ENCODE measurements at regions not wholly inside any gene's neighbourhood (a gene's known extent, or its start where the extent isn't known, plus 50 kb on each side); places are given as distances from the start of the nearest gene placed in this dataset.

- CTCF ChIA-PET: no interaction called here
- DNase-seq: no peak
- intact Hi-C loops (cut with micrococcal nuclease): no loop called here
- Mint-ChIP-seq H3K27ac (no peak overlapping the region), H3K36me3 (ENCODE audit: low read depth) (no peaks in the 10 kb centered on the region), H3K27me3 (ENCODE audit: low read depth) (no peaks in the 10 kb centered on the region), H3K4me3 (no peak overlapping the region), H3K4me1 (ENCODE audit: low read depth) (no peaks in the 10 kb centered on the region), H3K9me3 (peaks cover 12% of the 10 kb centered on the region)
Measured at GRCh38 chr18:43405097-43405496, 127.8 kb upstream of the SYT4 start.

- Mint-ChIP-seq H3K27me3 (ENCODE audit: low read depth) (no peaks in the 10 kb centered on the region), H3K4me1 (ENCODE audit: low read depth) (no peaks in the 10 kb centered on the region), H3K27ac (no peak overlapping the region), H3K4me3 (no peak overlapping the region), H3K9me3 (peaks cover 2% of the 10 kb centered on the region), H3K36me3 (ENCODE audit: low read depth) (no peaks in the 10 kb centered on the region)
- DNase-seq: no peak
- CTCF ChIA-PET: no interaction called here
- intact Hi-C loops (cut with micrococcal nuclease): no loop called here
Measured at GRCh38 chr18:43414006-43414405, 136.7 kb upstream of the SYT4 start.

GRCh38 chr18:43420091-43420490 lies 142.8 kb upstream of the SYT4 start:
- intact Hi-C loops (cut with micrococcal nuclease): no loop called here
- no peaks in the 10 kb centered on the region for H3K36me3 Mint-ChIP-seq (ENCODE audit: low read depth)
- H3K27ac Mint-ChIP-seq: no peak overlapping the region
- DNase-seq: no peak
- H3K27me3 Mint-ChIP-seq (ENCODE audit: low read depth): no peaks in the 10 kb centered on the region
- peaks cover 2% of the 10 kb centered on the region for H3K9me3 Mint-ChIP-seq
- CTCF ChIA-PET: interaction anchor here (0.7 kb wide), 1 partner anchor 119 kb away, joined by 3 read pairs; no protein-coding TSS in a partner anchor
- H3K4me1 Mint-ChIP-seq (ENCODE audit: low read depth): no peaks in the 10 kb centered on the region
- no peak overlapping the region for H3K4me3 Mint-ChIP-seq

GRCh38 chr18:43420950-43421349 lies 143.7 kb upstream of the SYT4 start:
- Mint-ChIP-seq H3K4me3 (no peak overlapping the region), H3K27ac (no peak overlapping the region), H3K9me3 (peaks cover 2% of the 10 kb centered on the region), H3K4me1 (ENCODE audit: low read depth) (no peaks in the 10 kb centered on the region), H3K36me3 (ENCODE audit: low read depth) (no peaks in the 10 kb centered on the region), H3K27me3 (ENCODE audit: low read depth) (no peaks in the 10 kb centered on the region)
- no peak for DNase-seq
- intact Hi-C loops (cut with micrococcal nuclease): no loop called here
- CTCF ChIA-PET: no interaction called here

GRCh38 chr18:43422518-43422917 lies 145.2 kb upstream of the SYT4 start:
- intact Hi-C loops (cut with micrococcal nuclease): no loop called here
- H3K36me3 Mint-ChIP-seq (ENCODE audit: low read depth): no peaks in the 10 kb centered on the region
- peaks cover 2% of the 10 kb centered on the region for H3K9me3 Mint-ChIP-seq
- no peak overlapping the region for H3K4me3 Mint-ChIP-seq
- no peaks in the 10 kb centered on the region for H3K27me3 Mint-ChIP-seq (ENCODE audit: low read depth)
- DNase-seq: no peak
- no peak overlapping the region for H3K27ac Mint-ChIP-seq
- no peaks in the 10 kb centered on the region for H3K4me1 Mint-ChIP-seq (ENCODE audit: low read depth)
- CTCF ChIA-PET: no interaction called here

- no peak overlapping the region for H3K27ac Mint-ChIP-seq
- no peaks in the 10 kb centered on the region for H3K4me1 Mint-ChIP-seq (ENCODE audit: low read depth)
- H3K36me3 Mint-ChIP-seq (ENCODE audit: low read depth): no peaks in the 10 kb centered on the region
- no peaks in the 10 kb centered on the region for H3K27me3 Mint-ChIP-seq (ENCODE audit: low read depth)
- H3K9me3 Mint-ChIP-seq: peaks cover 17% of the 10 kb centered on the region
- DNase-seq: no peak
- intact Hi-C loops (cut with micrococcal nuclease): no loop called here
- no peak overlapping the region for H3K4me3 Mint-ChIP-seq
- CTCF ChIA-PET: no interaction called here
Measured at GRCh38 chr18:43435851-43436250, 158.6 kb upstream of the SYT4 start.

- intact Hi-C loops (cut with micrococcal nuclease): no loop called here
- H3K27me3 Mint-ChIP-seq (ENCODE audit: low read depth): no peaks in the 10 kb centered on the region
- CTCF ChIA-PET: no interaction called here
- H3K9me3 Mint-ChIP-seq: peaks cover 13% of the 10 kb centered on the region
- H3K36me3 Mint-ChIP-seq (ENCODE audit: low read depth): no peaks in the 10 kb centered on the region
- H3K4me1 Mint-ChIP-seq (ENCODE audit: low read depth): no peaks in the 10 kb centered on the region
- no peak overlapping the region for H3K4me3 Mint-ChIP-seq
- no peak overlapping the region for H3K27ac Mint-ChIP-seq
- DNase-seq: no peak
Measured at GRCh38 chr18:43442131-43442530, 164.8 kb upstream of the SYT4 start.

- H3K27me3 Mint-ChIP-seq (ENCODE audit: low read depth): no peaks in the 10 kb centered on the region
- no peaks in the 10 kb centered on the region for H3K36me3 Mint-ChIP-seq (ENCODE audit: low read depth)
- intact Hi-C loops (cut with micrococcal nuclease): no loop called here
- no peaks in the 10 kb centered on the region for H3K4me1 Mint-ChIP-seq (ENCODE audit: low read depth)
- CTCF ChIA-PET: interaction anchor here (0.6 kb wide), 1 partner anchor 1185 kb away, joined by 3 read pairs; no protein-coding TSS in a partner anchor
- no peak overlapping the region for H3K27ac Mint-ChIP-seq
- no peak for DNase-seq
- H3K4me3 Mint-ChIP-seq: no peak overlapping the region
- peaks cover 13% of the 10 kb centered on the region for H3K9me3 Mint-ChIP-seq
Measured at GRCh38 chr18:43442571-43442970, 165.3 kb upstream of the SYT4 start.

GRCh38 chr18:43465483-43465882 lies 188.2 kb upstream of the SYT4 start:
- DNase-seq: no peak
- peaks cover 25% of the 10 kb centered on the region for H3K9me3 Mint-ChIP-seq
- no peaks in the 10 kb centered on the region for H3K4me1 Mint-ChIP-seq (ENCODE audit: low read depth)
- CTCF ChIA-PET: no interaction called here
- H3K4me3 Mint-ChIP-seq: no peak overlapping the region
- intact Hi-C loops (cut with micrococcal nuclease): no loop called here
- H3K36me3 Mint-ChIP-seq (ENCODE audit: low read depth): no peaks in the 10 kb centered on the region
- no peaks in the 10 kb centered on the region for H3K27me3 Mint-ChIP-seq (ENCODE audit: low read depth)
- no peak overlapping the region for H3K27ac Mint-ChIP-seq

GRCh38 chr18:43471873-43472272 lies 194.6 kb upstream of the SYT4 start:
- H3K27ac Mint-ChIP-seq: no peak overlapping the region
- intact Hi-C loops (cut with micrococcal nuclease): no loop called here
- H3K4me1 Mint-ChIP-seq (ENCODE audit: low read depth): no peaks in the 10 kb centered on the region
- CTCF ChIA-PET: no interaction called here
- H3K4me3 Mint-ChIP-seq: no peak overlapping the region
- peaks cover 5% of the 10 kb centered on the region for H3K9me3 Mint-ChIP-seq
- H3K36me3 Mint-ChIP-seq (ENCODE audit: low read depth): no peaks in the 10 kb centered on the region
- no peak for DNase-seq
- H3K27me3 Mint-ChIP-seq (ENCODE audit: low read depth): no peaks in the 10 kb centered on the region

GRCh38 chr18:43481069-43481468 lies 203.8 kb upstream of the SYT4 start:
- Mint-ChIP-seq H3K36me3 (ENCODE audit: low read depth) (no peaks in the 10 kb centered on the region), H3K4me3 (no peak overlapping the region), H3K27me3 (ENCODE audit: low read depth) (no peaks in the 10 kb centered on the region), H3K4me1 (ENCODE audit: low read depth) (no peaks in the 10 kb centered on the region), H3K9me3 (peaks cover 2% of the 10 kb centered on the region), H3K27ac (no peak overlapping the region)
- intact Hi-C loops (cut with micrococcal nuclease): no loop called here
- CTCF ChIA-PET: no interaction called here
- no peak for DNase-seq

- Mint-ChIP-seq H3K4me1 (ENCODE audit: low read depth) (no peaks in the 10 kb centered on the region), H3K4me3 (no peak overlapping the region), H3K27ac (no peak overlapping the region), H3K27me3 (ENCODE audit: low read depth) (no peaks in the 10 kb centered on the region), H3K36me3 (ENCODE audit: low read depth) (no peaks in the 10 kb centered on the region), H3K9me3 (peaks cover 7% of the 10 kb centered on the region)
- intact Hi-C loops (cut with micrococcal nuclease): no loop called here
- no peak for DNase-seq
- CTCF ChIA-PET: no interaction called here
Measured at GRCh38 chr18:43482136-43482535, 204.8 kb upstream of the SYT4 start.

GRCh38 chr18:43482600-43482999 lies 205.3 kb upstream of the SYT4 start:
- Mint-ChIP-seq H3K27ac (no peak overlapping the region), H3K4me3 (no peak overlapping the region), H3K36me3 (ENCODE audit: low read depth) (no peaks in the 10 kb centered on the region), H3K27me3 (ENCODE audit: low read depth) (no peaks in the 10 kb centered on the region), H3K9me3 (peaks cover 7% of the 10 kb centered on the region), H3K4me1 (ENCODE audit: low read depth) (no peaks in the 10 kb centered on the region)
- CTCF ChIA-PET: no interaction called here
- DNase-seq: no peak
- intact Hi-C loops (cut with micrococcal nuclease): no loop called here

GRCh38 chr18:43484710-43485109 lies 207.4 kb upstream of the SYT4 start:
- DNase-seq: no peak
- Mint-ChIP-seq H3K9me3 (peaks cover 9% of the 10 kb centered on the region), H3K27ac (no peak overlapping the region), H3K36me3 (ENCODE audit: low read depth) (no peaks in the 10 kb centered on the region), H3K27me3 (ENCODE audit: low read depth) (no peaks in the 10 kb centered on the region), H3K4me3 (no peak overlapping the region), H3K4me1 (ENCODE audit: low read depth) (no peaks in the 10 kb centered on the region)
- intact Hi-C loops (cut with micrococcal nuclease): no loop called here
- CTCF ChIA-PET: no interaction called here
